HepG2 (cell line): ENCODE measurements at regions not wholly inside any gene's neighbourhood (a gene's known extent, or its start where the extent isn't known, plus 50 kb on each side); places are given as distances from the start of the nearest gene placed in this dataset.

Experiments
- ATAC-seq: fragments of 200-7000 bp; cut with Tn5 transposase; 3 replicates; pipeline ENCODE4 v1.9.1; 2020; ENCODE audit warnings: mild to moderate bottlenecking, moderate library complexity
- BruUV-seq: library from RNA; stranded (reverse); fragments of 400-500 nt; replicated peaks from 2 replicates; lab custom pipeline; 2021; lab: Mats Ljungman, UMichigan
- CTCF ChIA-PET: fragments of 300-600 bp; formaldehyde crosslinking; extraction: SDS; loops from one replicate; lab custom pipeline; 2021; ENCODE audit warnings: low total read pairs, inconsistent platforms, low intra/inter-chr PET ratio; lab: Yijun Ruan, JAX
- POLR2A ChIA-PET: fragments of 350-600 bp; sonication (Branson Sonifier 250); formaldehyde crosslinking; loops from one replicate; lab custom pipeline; 2020; ENCODE audit warnings: antibody characterized with exemption, inconsistent platforms; lab: Yijun Ruan, JAX
- DNase-seq: peaks from one replicate; pipeline ENCODE4 v3.0.0-alpha.2; 2015; ENCODE audit warnings: low spot score
- FAIRE-seq: peaks from 3 replicates; lab custom pipeline; 2011; peaks lifted over from hg19 to GRCh38; lab: Jason Lieb, UNC
- H2AFZ ChIP-seq: one replicate; pipeline ENCODE4 v1.6.1; 2011; ENCODE audit warnings: low read length, inconsistent platforms
- H3K27ac ChIP-seq: fragments of 300-600 bp; 3 replicates; pipeline ENCODE4 v1.8.0; 2011; ENCODE audit warnings: mixed run types, mild to moderate bottlenecking, mixed read lengths, low read length, inconsistent platforms; ENCODE audit not compliant: insufficient read depth; ENCODE audit errors: extremely low read length
- H3K27me3 ChIP-seq, 2 experiments: fragments of 200-600 bp in 1 of 2; 2 replicates in 1 of 2; 3 replicates in 1 of 2; pipeline versions ENCODE4 v1.6.0 to v1.8.0; 2011; ENCODE audit warnings: low read length in 2 of 2, mild to moderate bottlenecking in 2 of 2, moderate library complexity in 2 of 2, inconsistent platforms in 1 of 2; ENCODE audit not compliant: insufficient read depth in 2 of 2, control insufficient read depth in 1 of 2
- H3K36me3 ChIP-seq, 2 experiments: fragments of 200-600 bp in 1 of 2; replicated peaks in 1 of 2; 2 replicates in 1 of 2; 3 replicates in 1 of 2; pipeline versions ENCODE4 v1.5.1 to v1.8.0; 2011; ENCODE audit warnings: low read length in 2 of 2, inconsistent platforms in 1 of 2; ENCODE audit not compliant: insufficient read depth in 2 of 2, control insufficient read depth in 1 of 2
- H3K4me1 ChIP-seq: 2 replicates; pipeline ENCODE4 v1.5.1; 2012; ENCODE audit warnings: low read length, inconsistent platforms; ENCODE audit not compliant: insufficient read depth
- H3K4me2 ChIP-seq: 2 replicates; pipeline ENCODE4 v1.6.0; 2011; ENCODE audit warnings: low read depth, low read length, inconsistent platforms
- H3K4me3 ChIP-seq, 3 experiments: fragments of 200-600 bp in 1 of 3; sonication (generic), shearing (Covaris generic) in 1 of 3; replicated peaks in 1 of 3; 2 replicates each; pipeline ENCODE4 v1.5.1; 2011 to 2016; ENCODE audit warnings: low read length in 3 of 3, inconsistent platforms in 2 of 3, low read depth in 2 of 3, mild to moderate bottlenecking in 2 of 3, control low read depth in 1 of 3, mixed read lengths in 1 of 3; ENCODE audit not compliant: insufficient read depth in 1 of 3
- H3K79me2 ChIP-seq: one replicate; pipeline ENCODE4 v1.6.1; 2011; ENCODE audit warnings: low read length, inconsistent platforms; ENCODE audit not compliant: insufficient read depth
- H3K9ac ChIP-seq: 2 replicates; pipeline ENCODE4 v1.6.0; 2011; ENCODE audit warnings: mild to moderate bottlenecking, low read depth, low read length, inconsistent platforms; ENCODE audit not compliant: insufficient read depth
- H3K9me3 ChIP-seq: 2 replicates; pipeline ENCODE4 v1.5.1; 2012; ENCODE audit warnings: mild to moderate bottlenecking, low read length
- H4K20me1 ChIP-seq: 2 replicates; pipeline ENCODE4 v1.6.0; 2011; ENCODE audit warnings: inconsistent platforms, mild to moderate bottlenecking, low read length, moderate library complexity; ENCODE audit not compliant: insufficient read depth
- BORCS8-MEF2B ChIP-seq: sonication (generic); formaldehyde crosslinking; IDR thresholded peaks from 2 replicates; pipeline ENCODE4 v1.8.0; 2022; ENCODE audit warnings: mild to moderate bottlenecking, missing genetic modification reagents
- MEIS1 ChIP-seq: sonication (generic); formaldehyde crosslinking; IDR thresholded peaks from 2 replicates; pipeline ENCODE4 v1.9.0; 2021; ENCODE audit warnings: mild to moderate bottlenecking, missing genetic modification reagents, moderate library complexity, borderline replicate concordance
- MIER2 ChIP-seq: IDR thresholded peaks from 2 replicates; pipeline ENCODE4 v1.6.1; 2016; ENCODE audit warnings: missing biosample characterization, missing genetic modification reagents
- NRL ChIP-seq: sonication (generic); formaldehyde crosslinking; IDR thresholded peaks from 2 replicates; pipeline ENCODE4 v1.5.0; 2020; ENCODE audit warnings: missing genetic modification reagents, mild to moderate bottlenecking, moderate library complexity, borderline replicate concordance
- TGIF2 ChIP-seq: IDR thresholded peaks from 2 replicates; pipeline ENCODE4 v1.6.1; 2016; ENCODE audit warnings: control low read depth, missing compliant biosample characterization
- ZHX1 ChIP-seq: sonication (generic); formaldehyde crosslinking; IDR thresholded peaks from 2 replicates; pipeline ENCODE4 v1.8.1; 2022; ENCODE audit warnings: low read depth, mild to moderate bottlenecking, missing genetic modification reagents
- ZNF121 ChIP-seq: sonication (generic); formaldehyde crosslinking; IDR thresholded peaks from 2 replicates; pipeline ENCODE4 v1.5.0; 2020; ENCODE audit warnings: mild to moderate bottlenecking, missing genetic modification reagents
- ZNF20 ChIP-seq: sonication (generic); formaldehyde crosslinking; IDR thresholded peaks from 2 replicates; pipeline ENCODE4 v1.4.0; 2020; ENCODE audit warnings: mild to moderate bottlenecking, moderate library complexity, missing genetic modification reagents
- ZNF34 ChIP-seq: sonication (generic); formaldehyde crosslinking; IDR thresholded peaks from 2 replicates; pipeline ENCODE4 v1.4.0; 2020; ENCODE audit warnings: mild to moderate bottlenecking, missing genetic modification reagents, borderline replicate concordance
- ZNF850 ChIP-seq: sonication (generic); formaldehyde crosslinking; conservative IDR thresholded peaks from 2 replicates; pipeline ENCODE4 v1.9.0; 2021; ENCODE audit warnings: mild to moderate bottlenecking, missing genetic modification reagents
- WGBS: methylation state at CpG from one replicate; pipeline ENCODE4 v1.1.6; 2017; ENCODE audit warnings: low lambda C conversion rate; 5-methylcytosine and 5-hydroxymethylcytosine counted together
- in situ Hi-C: cut with HindIII; loops from 2 replicates; pipeline ENCODE4 v1.10.0; 2017; ENCODE audit warnings: low pct_unique_long_range_greater_than_20kb; ENCODE audit not compliant: extremely low pct_ligation_motif_present
- intact Hi-C: fragments of 100-400 bp; cut with micrococcal nuclease; formaldehyde crosslinking; loops from one replicate; pipeline ENCODE4 v1.10.0; 2022; ENCODE audit not compliant: unreplicated experiment
- TF ChIP-seq, protein P1 (sequence below): sonication (generic); formaldehyde crosslinking; IDR thresholded peaks from 2 replicates; pipeline ENCODE4 v1.5.0; 2020; ENCODE audit warnings: missing genetic modification reagents, mild to moderate bottlenecking, borderline replicate concordance
- TF ChIP-seq, protein P2 (sequence below): sonication (generic); formaldehyde crosslinking; IDR thresholded peaks from 2 replicates; pipeline ENCODE4 v1.9.0; 2021; ENCODE audit warnings: missing genetic modification reagents, mild to moderate bottlenecking, borderline replicate concordance

GRCh38 chr12:93178154-93178878 lies 199.4 kb upstream of the NUDT4 start:
- Histone ChIP-seq H3K27me3 (no peaks in the 10 kb centered on the region; a peak in 2 of 5 replicates), H3K9me3 (no peaks in the 10 kb centered on the region; the same call in 1 of the 2 replicates), H3K4me1 (peaks cover 66% of the 10 kb centered on the region), H3K27ac (no peak overlapping the region), H3K4me2 (no peak overlapping the region), H3K79me2 (no peaks in the 10 kb centered on the region), H3K36me3 (no peaks in the 10 kb centered on the region), H4K20me1 (no peaks in the 10 kb centered on the region), H3K9ac (no peak overlapping the region), H3K4me3 (no peak overlapping the region), H2AFZ (no peak overlapping the region)
- DNase-seq (no peak), ATAC-seq (no peak), FAIRE-seq (no peak)
- ChIA-PET POLR2A (no interaction called here), CTCF (no interaction called here)
- BruUV-seq, result no TSS peak
- WGBS, result 49% methylated on average over 4 of the region's 4 CpGs
- in situ Hi-C loops (no loop called here), intact Hi-C loops (loop anchor here (5.0 kb wide), 1 partner anchor 51 kb away; no protein-coding TSS in a partner anchor)
- TF ChIP-seq MIER2 (CRISPR knock-in tag) (no peak), ZNF850 (peak; percentile 99)
- TF ChIP-seq, protein P1, sequence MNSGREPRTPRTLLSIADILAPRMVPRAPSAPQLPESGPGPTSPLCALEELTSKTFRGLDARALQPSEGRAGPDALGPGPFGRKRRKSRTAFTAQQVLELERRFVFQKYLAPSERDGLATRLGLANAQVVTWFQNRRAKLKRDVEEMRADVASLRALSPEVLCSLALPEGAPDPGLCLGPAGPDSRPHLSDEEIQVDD (CRISPR knock-in tag), result no peak

GRCh38 chr12:93179792-93180191 lies 197.9 kb upstream of the NUDT4 start:
- no peaks in the 10 kb centered on the region for H4K20me1 ChIP-seq
- in situ Hi-C loops, result no loop called here
- H3K27ac ChIP-seq, result no peak overlapping the region
- FAIRE-seq (no peak), ATAC-seq (no peak), DNase-seq (no peak)
- BruUV-seq, result no TSS peak
- no peak overlapping the region for H3K4me3 ChIP-seq
- no peak overlapping the region for H2AFZ ChIP-seq
- H3K4me2 ChIP-seq, result no peak overlapping the region
- ChIA-PET POLR2A (no interaction called here), CTCF (no interaction called here)
- intact Hi-C loops, result loop anchor here (5.0 kb wide), 1 partner anchor 52 kb away; no protein-coding TSS in a partner anchor
- H3K79me2 ChIP-seq, result no peaks in the 10 kb centered on the region
- H3K4me1 ChIP-seq, result peaks cover 68% of the 10 kb centered on the region
- H3K36me3 ChIP-seq, result no peaks in the 10 kb centered on the region
- no peaks in the 10 kb centered on the region; a peak in 2 of 5 replicates for H3K27me3 ChIP-seq
- TF ChIP-seq ZNF20 (CRISPR knock-in tag) (no peak), NRL (CRISPR knock-in tag) (no peak), ZHX1 (CRISPR knock-in tag) (no peak), TGIF2 (no peak), ZNF121 (CRISPR knock-in tag) (no peak), MEIS1 (CRISPR knock-in tag) (no peak), ZNF34 (CRISPR knock-in tag) (no peak), BORCS8-MEF2B (CRISPR knock-in tag) (no peak)
- TF ChIP-seq, protein P2, sequence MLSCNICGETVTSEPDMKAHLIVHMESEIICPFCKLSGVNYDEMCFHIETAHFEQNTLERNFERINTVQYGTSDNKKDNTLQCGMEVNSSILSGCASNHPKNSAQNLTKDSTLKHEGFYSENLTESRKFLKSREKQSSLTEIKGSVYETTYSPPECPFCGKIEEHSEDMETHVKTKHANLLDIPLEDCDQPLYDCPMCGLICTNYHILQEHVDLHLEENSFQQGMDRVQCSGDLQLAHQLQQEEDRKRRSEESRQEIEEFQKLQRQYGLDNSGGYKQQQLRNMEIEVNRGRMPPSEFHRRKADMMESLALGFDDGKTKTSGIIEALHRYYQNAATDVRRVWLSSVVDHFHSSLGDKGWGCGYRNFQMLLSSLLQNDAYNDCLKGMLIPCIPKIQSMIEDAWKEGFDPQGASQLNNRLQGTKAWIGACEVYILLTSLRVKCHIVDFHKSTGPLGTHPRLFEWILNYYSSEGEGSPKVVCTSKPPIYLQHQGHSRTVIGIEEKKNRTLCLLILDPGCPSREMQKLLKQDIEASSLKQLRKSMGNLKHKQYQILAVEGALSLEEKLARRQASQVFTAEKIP, result no peak
- no peaks in the 10 kb centered on the region; the same call in 1 of the 2 replicates for H3K9me3 ChIP-seq
- WGBS, result 82% methylated on average over 6 of the region's 6 CpGs
- H3K9ac ChIP-seq, result no peak overlapping the region
